ENCODE measurements at regions not wholly inside any gene's neighbourhood (a gene's known extent, or its start where the extent isn't known, plus 50 kb on each side); places are given as distances from the start of the nearest gene placed in this dataset.

GRCh38 chr4:164413743-164414142, 340.2 kb upstream of the SMIM31 start:
- H3K27ac Mint-ChIP-seq, result no peak overlapping the region
- no peak for DNase-seq
- H3K36me3 Mint-ChIP-seq (ENCODE audit: low read depth), result no peaks in the 10 kb centered on the region
- H3K4me1 Mint-ChIP-seq, result no peaks in the 10 kb centered on the region
- no peaks in the 10 kb centered on the region for H3K27me3 Mint-ChIP-seq (ENCODE audit: low read depth, poor library complexity)
- TF ChIP-seq, protein P1, sequence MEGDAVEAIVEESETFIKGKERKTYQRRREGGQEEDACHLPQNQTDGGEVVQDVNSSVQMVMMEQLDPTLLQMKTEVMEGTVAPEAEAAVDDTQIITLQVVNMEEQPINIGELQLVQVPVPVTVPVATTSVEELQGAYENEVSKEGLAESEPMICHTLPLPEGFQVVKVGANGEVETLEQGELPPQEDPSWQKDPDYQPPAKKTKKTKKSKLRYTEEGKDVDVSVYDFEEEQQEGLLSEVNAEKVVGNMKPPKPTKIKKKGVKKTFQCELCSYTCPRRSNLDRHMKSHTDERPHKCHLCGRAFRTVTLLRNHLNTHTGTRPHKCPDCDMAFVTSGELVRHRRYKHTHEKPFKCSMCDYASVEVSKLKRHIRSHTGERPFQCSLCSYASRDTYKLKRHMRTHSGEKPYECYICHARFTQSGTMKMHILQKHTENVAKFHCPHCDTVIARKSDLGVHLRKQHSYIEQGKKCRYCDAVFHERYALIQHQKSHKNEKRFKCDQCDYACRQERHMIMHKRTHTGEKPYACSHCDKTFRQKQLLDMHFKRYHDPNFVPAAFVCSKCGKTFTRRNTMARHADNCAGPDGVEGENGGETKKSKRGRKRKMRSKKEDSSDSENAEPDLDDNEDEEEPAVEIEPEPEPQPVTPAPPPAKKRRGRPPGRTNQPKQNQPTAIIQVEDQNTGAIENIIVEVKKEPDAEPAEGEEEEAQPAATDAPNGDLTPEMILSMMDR (IDR thresholded peaks at IDR 0.05), result no peak
- peaks cover 6% of the 10 kb centered on the region for H3K9me3 Mint-ChIP-seq
- no peak overlapping the region for H3K4me3 Mint-ChIP-seq

DNA sequence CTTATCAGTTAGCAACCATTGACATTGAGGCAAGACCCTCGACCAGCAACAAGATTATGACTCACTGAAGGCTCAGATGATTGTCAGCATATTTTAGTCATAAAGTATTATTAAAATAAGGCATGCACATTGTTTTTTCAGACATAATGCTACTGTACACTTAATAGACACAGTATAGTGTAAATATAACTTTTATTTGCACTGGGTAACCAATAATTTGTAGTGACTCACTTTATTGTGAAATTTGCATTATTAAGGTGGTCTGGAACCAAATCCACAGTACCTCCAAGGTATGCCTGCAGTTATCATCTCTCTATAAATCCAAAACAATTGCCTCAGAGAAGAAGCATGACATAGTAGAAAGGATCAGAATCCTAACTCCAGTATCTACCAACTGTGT, 330.1 kb upstream of the SMIM31 start:
- Mint-ChIP-seq H3K4me3 (no peak overlapping the region), H3K27me3 (ENCODE audit: low read depth, poor library complexity) (peaks cover 3% of the 10 kb centered on the region), H3K36me3 (ENCODE audit: low read depth) (no peaks in the 10 kb centered on the region), H3K9me3 (peaks cover 4% of the 10 kb centered on the region), H3K4me1 (no peaks in the 10 kb centered on the region), H3K27ac (no peak overlapping the region)
- TF ChIP-seq, protein P1 (IDR thresholded peaks at IDR 0.05), result no peak
- DNase-seq, result no peak

DNA sequence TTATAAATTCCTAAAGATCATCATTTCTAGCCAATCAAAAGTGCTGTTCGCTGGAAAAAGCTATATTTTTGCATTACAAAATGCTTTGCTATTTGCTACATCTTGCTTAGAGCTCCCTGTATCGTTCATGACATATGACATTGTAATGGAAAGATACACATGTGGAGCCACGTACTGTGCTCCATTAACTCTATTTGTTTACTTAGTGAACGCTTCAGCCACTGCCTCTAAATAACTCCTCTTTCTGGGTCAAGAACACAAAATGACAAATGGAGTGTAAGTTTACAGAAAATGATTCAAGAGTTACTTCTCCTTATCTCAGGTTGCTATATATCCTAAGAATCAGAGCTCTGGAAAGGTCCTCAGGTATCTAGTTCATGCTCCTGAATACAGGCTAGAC, 329.1 kb upstream of the SMIM31 start:
- no peaks in the 10 kb centered on the region for H3K9me3 Mint-ChIP-seq
- DNase-seq, result no peak
- H3K36me3 Mint-ChIP-seq (ENCODE audit: low read depth), result no peaks in the 10 kb centered on the region
- peaks cover 7% of the 10 kb centered on the region for H3K27me3 Mint-ChIP-seq (ENCODE audit: low read depth, poor library complexity)
- TF ChIP-seq, protein P1 (IDR thresholded peaks at IDR 0.05), result no peak
- H3K4me3 Mint-ChIP-seq, result no peak overlapping the region
- no peak overlapping the region for H3K27ac Mint-ChIP-seq
- H3K4me1 Mint-ChIP-seq, result no peaks in the 10 kb centered on the region

GRCh38 chr4:164428561-164428960, 325.4 kb upstream of the SMIM31 start:
- H3K36me3 Mint-ChIP-seq (ENCODE audit: low read depth), result no peaks in the 10 kb centered on the region
- no peak for DNase-seq
- no peaks in the 10 kb centered on the region for H3K9me3 Mint-ChIP-seq
- no peaks in the 10 kb centered on the region for H3K4me1 Mint-ChIP-seq
- no peak overlapping the region for H3K4me3 Mint-ChIP-seq
- no peak overlapping the region for H3K27ac Mint-ChIP-seq
- TF ChIP-seq, protein P1 (IDR thresholded peaks at IDR 0.05), result no peak
- peaks cover 4% of the 10 kb centered on the region for H3K27me3 Mint-ChIP-seq (ENCODE audit: low read depth, poor library complexity)

GRCh38 chr4:164438321-164438720, 315.6 kb upstream of the SMIM31 start:
- no peaks in the 10 kb centered on the region for H3K36me3 Mint-ChIP-seq (ENCODE audit: low read depth)
- no peak overlapping the region for H3K4me3 Mint-ChIP-seq
- no peaks in the 10 kb centered on the region for H3K9me3 Mint-ChIP-seq
- H3K4me1 Mint-ChIP-seq, result peaks cover 6% of the 10 kb centered on the region
- H3K27me3 Mint-ChIP-seq (ENCODE audit: low read depth, poor library complexity), result peaks cover 3% of the 10 kb centered on the region
- no peak overlapping the region for H3K27ac Mint-ChIP-seq
- TF ChIP-seq, protein P1 (IDR thresholded peaks at IDR 0.05), result no peak
- DNase-seq, result no peak

GRCh38 chr4:164439037-164439436, 314.9 kb upstream of the SMIM31 start:
- peaks cover 6% of the 10 kb centered on the region for H3K4me1 Mint-ChIP-seq
- no peak for DNase-seq

More at GRCh38 chr4:164439037-164439436, 314.9 kb upstream of the SMIM31 start:
- no peaks in the 10 kb centered on the region for H3K9me3 Mint-ChIP-seq
- no peaks in the 10 kb centered on the region for H3K36me3 Mint-ChIP-seq (ENCODE audit: low read depth)
- TF ChIP-seq, protein P1 (IDR thresholded peaks at IDR 0.05), result no peak
- H3K27me3 Mint-ChIP-seq (ENCODE audit: low read depth, poor library complexity), result peaks cover 3% of the 10 kb centered on the region
- no peak overlapping the region for H3K4me3 Mint-ChIP-seq
- H3K27ac Mint-ChIP-seq, result no peak overlapping the region

Data from nephron progenitor cell (in vitro differentiated cells).